K562 (cell line): ENCODE measurements at regions not wholly inside any gene's neighbourhood (a gene's known extent, or its start where the extent isn't known, plus 50 kb on each side); places are given as distances from the start of the nearest gene placed in this dataset.

Experiments used
- ATAC-seq: fragments of 200-7000 bp; cut with Tn5 transposase; 3 replicates; pipeline ENCODE4 v1.9.1; 2020; ENCODE audit warnings: moderate library complexity
- BruUV-seq: library from RNA; stranded (reverse); fragments of 400-500 nt; replicated peaks from 2 replicates; lab custom pipeline; 2021; lab: Mats Ljungman, UMichigan
- CTCF ChIA-PET: fragments of 300-600 bp; formaldehyde crosslinking; extraction: SDS; loops from one replicate; lab custom pipeline; 2021; ENCODE audit warnings: low intra/inter-chr PET ratio; lab: Yijun Ruan, JAX
- POLR2A ChIA-PET: fragments of 300-600, 350-650 bp; sonication (Branson Sonifier 250); formaldehyde crosslinking; extraction: SDS; loops from one replicate; lab custom pipeline; 2021; ENCODE audit warnings: antibody characterized with exemption, inconsistent platforms; lab: Yijun Ruan, JAX
- DNase-seq, 4 experiments: peaks; one replicate each; pipeline versions ENCODE4 v3.0.0 to v3.0.0-alpha.2; 2011 to 2018; ENCODE audit warnings: low spot score in 3 of 4, mixed read lengths in 3 of 4; ENCODE audit errors: extremely low read depth in 1 of 4
- FAIRE-seq: peaks from 2 replicates; lab custom pipeline; 2011; peaks lifted over from hg19 to GRCh38; lab: Jason Lieb, UNC
- H2AFZ ChIP-seq: 2 replicates; pipeline ENCODE4 v1.6.0; 2011; ENCODE audit warnings: low read depth, low read length, control low read depth, inconsistent platforms
- H3K27ac ChIP-seq: fragments of 200-600 bp; 3 replicates; pipeline ENCODE4 v1.8.0; 2011; ENCODE audit warnings: low read depth, mild to moderate bottlenecking, control low read depth, inconsistent platforms, low read length, moderate library complexity, mixed read lengths; ENCODE audit errors: extremely low read depth
- H3K27me3 ChIP-seq, 2 experiments: fragments of 300-600 bp in 1 of 2; 2 replicates in 1 of 2; 3 replicates in 1 of 2; pipeline versions ENCODE4 v1.6.0 to v1.8.0; 2011; ENCODE audit warnings: inconsistent platforms in 2 of 2, low read length in 2 of 2, mild to moderate bottlenecking in 1 of 2, mixed read lengths in 1 of 2, moderate library complexity in 1 of 2; ENCODE audit not compliant: control insufficient read depth in 2 of 2, insufficient read depth in 2 of 2
- H3K36me3 ChIP-seq: fragments of 300-600 bp; 3 replicates; pipeline ENCODE4 v1.8.0; 2011; ENCODE audit warnings: mild to moderate bottlenecking, low read length, inconsistent platforms; ENCODE audit not compliant: control insufficient read depth, insufficient read depth
- H3K4me1 ChIP-seq, 2 experiments: fragments of 200-600 bp in 1 of 2; replicated peaks in 1 of 2; 2 replicates in 1 of 2; 3 replicates in 1 of 2; pipeline versions ENCODE4 v1.5.1 to v1.8.0; 2011; ENCODE audit warnings: inconsistent platforms in 2 of 2, low read length in 2 of 2, mild to moderate bottlenecking in 1 of 2, mixed read lengths in 1 of 2, moderate library complexity in 1 of 2; ENCODE audit not compliant: control insufficient read depth in 2 of 2, insufficient read depth in 2 of 2
- H3K4me2 ChIP-seq: 2 replicates; pipeline ENCODE4 v1.6.1; 2011; ENCODE audit warnings: low read length, control low read depth, inconsistent platforms, mixed read lengths; ENCODE audit not compliant: insufficient read depth
- H3K4me3 ChIP-seq: fragments of 200-600 bp; sonication (generic), shearing (Covaris generic); 2 replicates; pipeline ENCODE4 v1.5.1; 2016; ENCODE audit warnings: control low read depth, inconsistent platforms
- H3K79me2 ChIP-seq: fragments of 200-600 bp; 3 replicates; pipeline ENCODE4 v1.8.0; 2011; ENCODE audit warnings: low read length, inconsistent platforms; ENCODE audit not compliant: control insufficient read depth, insufficient read depth
- H3K9ac ChIP-seq, 2 experiments: 2 replicates each; pipeline versions ENCODE4 v1.6.0 to v1.6.1; 2011; ENCODE audit warnings: low read depth in 2 of 2, low read length in 2 of 2, control low read depth in 1 of 2, inconsistent platforms in 1 of 2, mild to moderate bottlenecking in 1 of 2, mixed read lengths in 1 of 2; ENCODE audit not compliant: insufficient read depth in 1 of 2
- H3K9me1 ChIP-seq: one replicate; pipeline ENCODE4 v1.6.0; 2011; ENCODE audit warnings: inconsistent platforms, mild to moderate bottlenecking, low read length, moderate library complexity; ENCODE audit not compliant: control insufficient read depth, insufficient read depth
- H3K9me3 ChIP-seq: replicated peaks from 2 replicates; pipeline ENCODE4 v1.5.1; 2011; ENCODE audit warnings: low read depth, low read length, inconsistent platforms; ENCODE audit not compliant: control insufficient read depth, insufficient read depth
- H4K20me1 ChIP-seq: replicated peaks from 2 replicates; pipeline ENCODE4 v1.6.1; 2011; ENCODE audit warnings: low read length, inconsistent platforms, mixed read lengths; ENCODE audit not compliant: control insufficient read depth, insufficient read depth
- BMI1 ChIP-seq: fragments of 150-350 bp; IDR thresholded peaks from 2 replicates; pipeline ENCODE4 v1.6.1; 2014; ENCODE audit warnings: low read length
- HSF4 ChIP-seq: fragments of 250-450 bp; sonication (Bioruptor Pico); IDR thresholded peaks from 2 replicates; pipeline ENCODE4 v2.1.2; 2022; ENCODE audit warnings: mild to moderate bottlenecking, moderate library complexity, borderline replicate concordance
- JUND ChIP-seq, 2 experiments: IDR thresholded peaks; 2 replicates in 1 of 2; 3 replicates in 1 of 2; pipeline ENCODE4 v1.6.1; 2011; ENCODE audit warnings: borderline replicate concordance in 2 of 2, low read depth in 2 of 2, low read length in 2 of 2, improper control_type of control experiment in 1 of 2, missing biosample characterization in 1 of 2, missing genetic modification characterization in 1 of 2, missing genetic modification reagents in 1 of 2
- MBD2 ChIP-seq: sonication (generic); IDR thresholded peaks from 2 replicates; pipeline ENCODE4 v1.6.1; 2016; ENCODE audit warnings: low read depth, borderline replicate concordance
- MECOM ChIP-seq: fragments of 250-450 bp; sonication (Bioruptor Pico); IDR thresholded peaks from 2 replicates; pipeline ENCODE4 v1.8.0; 2022; ENCODE audit warnings: inconsistent platforms
- RB1 ChIP-seq: fragments of 450-650 bp; IDR thresholded peaks from 2 replicates; pipeline ENCODE4 v1.6.1; 2017; ENCODE audit warnings: low read depth, mild to moderate bottlenecking
- SIRT6 ChIP-seq: IDR thresholded peaks from one replicate; pipeline ENCODE4 v1.6.1; 2012; ENCODE audit warnings: low read depth, mild to moderate bottlenecking, control low read depth, inconsistent platforms, low read length, moderate library complexity
- SMAD3 ChIP-seq: fragments of 450-650 bp; formaldehyde crosslinking; conservative IDR thresholded peaks from 2 replicates; pipeline ENCODE4 v1.4.0; 2020; ENCODE audit warnings: mild to moderate bottlenecking
- TCF3 ChIP-seq: sonication (generic); formaldehyde crosslinking; IDR thresholded peaks from 2 replicates; pipeline ENCODE4 v1.4.0; 2020; ENCODE audit warnings: mild to moderate bottlenecking, missing genetic modification reagents
- TSC22D4 ChIP-seq: fragments of 450-650 bp; IDR thresholded peaks from 2 replicates; pipeline ENCODE4 v1.6.1; 2016; ENCODE audit warnings: missing genetic modification characterization, missing biosample characterization, control low read depth
- ZNF586 ChIP-seq: fragments of 450-650 bp; formaldehyde crosslinking; conservative IDR thresholded peaks from 2 replicates; pipeline ENCODE4 v1.4.0; 2020; ENCODE audit warnings: mild to moderate bottlenecking, moderate library complexity
- ZNF668 ChIP-seq: fragments of 250-450 bp; sonication (Bioruptor Pico); IDR thresholded peaks from 2 replicates; pipeline ENCODE4 v1.8.0; 2022; ENCODE audit warnings: mild to moderate bottlenecking, inconsistent platforms
- WGBS: fragments of 100-300 bp; shearing (Covaris generic); methylation state at CpG from one replicate; pipeline ENCODE4 v1.1.6; 2016; ENCODE audit warnings: low coverage, mixed read lengths; ENCODE audit not compliant: insufficient coverage; ENCODE audit errors: missing lambda C conversion rate; 5-methylcytosine and 5-hydroxymethylcytosine counted together
- in situ Hi-C: fragments of 300-500 bp; cut with MboI; formaldehyde crosslinking; loops from 4 replicates; pipeline ENCODE4 v1.15.0; 2018; ENCODE audit warnings: inconsistent platforms, mixed read lengths
- intact Hi-C: fragments of 100-400 bp; cut with micrococcal nuclease; formaldehyde crosslinking; loops from 2 replicates; pipeline ENCODE4 v1.14.2; 2022
- TF ChIP-seq, protein P1 (sequence below): sonication (generic); formaldehyde crosslinking; IDR thresholded peaks from 2 replicates; pipeline ENCODE4 v1.8.0; 2023; ENCODE audit warnings: missing genetic modification reagents, mild to moderate bottlenecking, borderline replicate concordance

DNA sequence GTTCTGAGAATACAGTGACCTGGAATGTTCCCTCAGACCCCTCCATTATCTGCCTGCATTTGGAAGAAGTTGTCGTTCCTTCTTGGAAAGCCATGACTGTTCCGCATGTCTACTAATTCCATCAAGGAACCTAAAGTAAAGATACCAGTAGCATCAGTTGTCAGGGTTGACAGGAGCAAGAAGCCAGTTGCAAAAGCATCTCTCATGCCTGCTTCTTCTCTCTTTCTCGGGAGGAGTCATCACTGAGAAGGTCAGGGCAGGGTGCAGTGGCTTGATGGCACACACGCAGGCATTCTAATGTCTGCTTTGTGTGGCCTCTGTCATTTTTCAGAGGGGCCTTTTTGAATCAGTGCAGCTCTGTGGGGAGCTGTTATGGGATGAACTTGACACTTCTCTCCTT lies 276.6 kb upstream of the TPM1 start:
- in situ Hi-C loops (no loop called here), intact Hi-C loops (no loop called here)
- no peaks in the 10 kb centered on the region for H4K20me1 ChIP-seq
- H3K79me2 ChIP-seq: no peaks in the 10 kb centered on the region
- H3K4me1 ChIP-seq: no peaks in the 10 kb centered on the region
- H3K4me3 ChIP-seq: no peak overlapping the region
- H3K27ac ChIP-seq: no peak overlapping the region
- H3K27me3 ChIP-seq: peaks cover 31 to 39% of the 10 kb centered on the region in 2 experiments
- no peak for ATAC-seq
- H3K36me3 ChIP-seq: no peaks in the 10 kb centered on the region
- no peak for DNase-seq
- H3K4me2 ChIP-seq: no peak overlapping the region
- ChIA-PET POLR2A (interaction anchor here (0.7 kb wide), 1 partner anchor 40 kb away, joined by 3 read pairs; no protein-coding TSS in a partner anchor), CTCF (no interaction called here)
- BruUV-seq: no TSS peak
- H2AFZ ChIP-seq: no peak overlapping the region
- 0% methylated on average over 4 of the region's 4 CpGs for WGBS
- H3K9ac ChIP-seq: no peak overlapping the region
- H3K9me3 ChIP-seq: no peaks in the 10 kb centered on the region
- no peak for FAIRE-seq
- TF ChIP-seq MECOM (CRISPR knock-in tag) (no peak), TCF3 (no peak), ZNF586 (CRISPR knock-in tag) (no peak), TSC22D4 (tag) (no peak)
- no peaks in the 10 kb centered on the region for H3K9me1 ChIP-seq

DNA sequence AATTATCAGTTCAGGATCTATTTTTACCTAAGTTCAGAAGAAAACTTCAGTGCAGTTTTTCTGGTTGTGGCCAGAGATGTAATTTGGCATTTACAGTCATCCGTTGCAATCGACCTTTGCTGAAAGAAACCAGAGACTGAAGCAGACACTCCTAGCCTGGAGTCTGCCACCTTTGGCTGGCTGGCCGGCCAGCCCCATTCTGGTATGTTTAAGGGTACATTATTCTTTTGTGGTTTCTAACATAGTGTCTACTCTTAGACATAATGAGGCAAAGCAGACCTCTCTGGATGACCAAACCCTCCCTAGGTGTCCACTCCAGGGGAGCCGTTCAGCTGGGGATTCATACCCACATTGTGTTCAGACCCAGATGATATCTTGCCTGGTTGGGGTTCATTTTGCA lies 275.9 kb upstream of the TPM1 start:
- Histone ChIP-seq H3K4me2 (no peak overlapping the region), H3K9me1 (no peaks in the 10 kb centered on the region), H3K4me3 (no peak overlapping the region), H3K4me1 (no peaks in the 10 kb centered on the region), H3K27ac (no peak overlapping the region), H3K79me2 (no peaks in the 10 kb centered on the region), H3K9me3 (no peaks in the 10 kb centered on the region), H3K36me3 (no peaks in the 10 kb centered on the region), H2AFZ (no peak overlapping the region), H4K20me1 (no peaks in the 10 kb centered on the region), H3K9ac (no peak overlapping the region), H3K27me3 (peaks cover 30 to 45% of the 10 kb centered on the region in 2 experiments)
- intact Hi-C loops (no loop called here), in situ Hi-C loops (no loop called here)
- WGBS: 0% methylated on average over 4 of the region's 4 CpGs
- no peak for ATAC-seq
- ChIA-PET CTCF (no interaction called here), POLR2A (no interaction called here)
- no peak for FAIRE-seq
- no peak for DNase-seq
- no TSS peak for BruUV-seq
- TF ChIP-seq, protein P1, sequence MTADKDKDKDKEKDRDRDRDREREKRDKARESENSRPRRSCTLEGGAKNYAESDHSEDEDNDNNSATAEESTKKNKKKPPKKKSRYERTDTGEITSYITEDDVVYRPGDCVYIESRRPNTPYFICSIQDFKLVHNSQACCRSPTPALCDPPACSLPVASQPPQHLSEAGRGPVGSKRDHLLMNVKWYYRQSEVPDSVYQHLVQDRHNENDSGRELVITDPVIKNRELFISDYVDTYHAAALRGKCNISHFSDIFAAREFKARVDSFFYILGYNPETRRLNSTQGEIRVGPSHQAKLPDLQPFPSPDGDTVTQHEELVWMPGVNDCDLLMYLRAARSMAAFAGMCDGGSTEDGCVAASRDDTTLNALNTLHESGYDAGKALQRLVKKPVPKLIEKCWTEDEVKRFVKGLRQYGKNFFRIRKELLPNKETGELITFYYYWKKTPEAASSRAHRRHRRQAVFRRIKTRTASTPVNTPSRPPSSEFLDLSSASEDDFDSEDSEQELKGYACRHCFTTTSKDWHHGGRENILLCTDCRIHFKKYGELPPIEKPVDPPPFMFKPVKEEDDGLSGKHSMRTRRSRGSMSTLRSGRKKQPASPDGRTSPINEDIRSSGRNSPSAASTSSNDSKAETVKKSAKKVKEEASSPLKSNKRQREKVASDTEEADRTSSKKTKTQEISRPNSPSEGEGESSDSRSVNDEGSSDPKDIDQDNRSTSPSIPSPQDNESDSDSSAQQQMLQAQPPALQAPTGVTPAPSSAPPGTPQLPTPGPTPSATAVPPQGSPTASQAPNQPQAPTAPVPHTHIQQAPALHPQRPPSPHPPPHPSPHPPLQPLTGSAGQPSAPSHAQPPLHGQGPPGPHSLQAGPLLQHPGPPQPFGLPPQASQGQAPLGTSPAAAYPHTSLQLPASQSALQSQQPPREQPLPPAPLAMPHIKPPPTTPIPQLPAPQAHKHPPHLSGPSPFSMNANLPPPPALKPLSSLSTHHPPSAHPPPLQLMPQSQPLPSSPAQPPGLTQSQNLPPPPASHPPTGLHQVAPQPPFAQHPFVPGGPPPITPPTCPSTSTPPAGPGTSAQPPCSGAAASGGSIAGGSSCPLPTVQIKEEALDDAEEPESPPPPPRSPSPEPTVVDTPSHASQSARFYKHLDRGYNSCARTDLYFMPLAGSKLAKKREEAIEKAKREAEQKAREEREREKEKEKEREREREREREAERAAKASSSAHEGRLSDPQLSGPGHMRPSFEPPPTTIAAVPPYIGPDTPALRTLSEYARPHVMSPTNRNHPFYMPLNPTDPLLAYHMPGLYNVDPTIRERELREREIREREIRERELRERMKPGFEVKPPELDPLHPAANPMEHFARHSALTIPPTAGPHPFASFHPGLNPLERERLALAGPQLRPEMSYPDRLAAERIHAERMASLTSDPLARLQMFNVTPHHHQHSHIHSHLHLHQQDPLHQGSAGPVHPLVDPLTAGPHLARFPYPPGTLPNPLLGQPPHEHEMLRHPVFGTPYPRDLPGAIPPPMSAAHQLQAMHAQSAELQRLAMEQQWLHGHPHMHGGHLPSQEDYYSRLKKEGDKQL (CRISPR knock-in tag): no peak
- TF ChIP-seq BMI1 (no peak), ZNF668 (CRISPR knock-in tag) (no peak), RB1 (no peak), SMAD3 (CRISPR knock-in tag) (no peak), MBD2 (no peak), SIRT6 (no peak), JUND (IDR thresholded peaks at IDR 0.05; ENCODE audit: borderline replicate concordance, low read depth, low read length) (no peak), JUND (tag; IDR thresholded peaks at IDR 0.05; ENCODE audit: borderline replicate concordance, low read depth, low read length) (no peak), HSF4 (CRISPR knock-in tag) (no peak)
